ENCODE measurements at regions not wholly inside any gene's neighbourhood (a gene's known extent, or its start where the extent isn't known, plus 50 kb on each side); places are given as distances from the start of the nearest gene placed in this dataset.

DNA sequence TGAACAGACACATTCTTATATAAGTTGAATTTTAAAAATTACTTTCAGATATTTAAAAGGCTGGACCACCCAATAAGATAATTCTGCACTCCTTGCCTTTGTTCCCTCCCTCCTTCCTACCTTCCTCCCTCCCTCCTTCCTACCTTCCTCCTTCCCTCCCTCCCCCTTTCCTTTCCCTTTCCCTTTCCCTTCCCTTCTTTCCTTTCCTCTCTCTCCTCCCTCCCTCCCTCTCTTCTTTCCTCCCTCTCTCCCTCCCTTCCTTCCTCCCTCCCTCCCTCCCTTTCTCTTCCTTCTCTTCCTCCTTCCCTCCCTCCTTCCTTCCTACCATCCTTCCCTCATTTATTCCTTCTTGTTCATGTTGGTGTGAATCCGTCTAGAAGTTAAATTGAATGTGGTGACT lies 93.0 kb downstream of the ATP6V1G3 start:
- TF ChIP-seq TOE1 (IDR thresholded peaks at IDR 0.05; ENCODE audit: borderline replicate concordance) (no peak), TOE1 (CRISPR knock-in tag; IDR thresholded peaks at IDR 0.05; ENCODE audit: borderline replicate concordance, low read depth) (no peak), KLF13 (tag; IDR thresholded peaks at IDR 0.05; ENCODE audit: borderline replicate concordance, low read depth) (no peak), SREBF2 (CRISPR knock-in tag; IDR thresholded peaks at IDR 0.05) (no peak), EZH2 (IDR thresholded peaks at IDR 0.05; ENCODE audit: borderline replicate concordance, low read depth, low read length) (no peak), ARID2 (IDR thresholded peaks at IDR 0.05) (no peak), BRD4 (IDR thresholded peaks at IDR 0.05) (no peak), MAFG (tag; conservative IDR thresholded peaks at IDR 0.05) (no peak), ZNF274 (IDR thresholded peaks at IDR 0.05; ENCODE audit: borderline replicate concordance, low read depth, low read length) (no peak)
- TF ChIP-seq, protein P1, sequence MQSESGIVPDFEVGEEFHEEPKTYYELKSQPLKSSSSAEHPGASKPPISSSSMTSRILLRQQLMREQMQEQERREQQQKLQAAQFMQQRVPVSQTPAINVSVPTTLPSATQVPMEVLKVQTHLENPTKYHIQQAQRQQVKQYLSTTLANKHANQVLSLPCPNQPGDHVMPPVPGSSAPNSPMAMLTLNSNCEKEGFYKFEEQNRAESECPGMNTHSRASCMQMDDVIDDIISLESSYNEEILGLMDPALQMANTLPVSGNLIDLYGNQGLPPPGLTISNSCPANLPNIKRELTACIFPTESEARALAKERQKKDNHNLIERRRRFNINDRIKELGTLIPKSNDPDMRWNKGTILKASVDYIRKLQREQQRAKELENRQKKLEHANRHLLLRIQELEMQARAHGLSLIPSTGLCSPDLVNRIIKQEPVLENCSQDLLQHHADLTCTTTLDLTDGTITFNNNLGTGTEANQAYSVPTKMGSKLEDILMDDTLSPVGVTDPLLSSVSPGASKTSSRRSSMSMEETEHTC (IDR thresholded peaks at IDR 0.05): no peak
- TF ChIP-seq, protein P2, sequence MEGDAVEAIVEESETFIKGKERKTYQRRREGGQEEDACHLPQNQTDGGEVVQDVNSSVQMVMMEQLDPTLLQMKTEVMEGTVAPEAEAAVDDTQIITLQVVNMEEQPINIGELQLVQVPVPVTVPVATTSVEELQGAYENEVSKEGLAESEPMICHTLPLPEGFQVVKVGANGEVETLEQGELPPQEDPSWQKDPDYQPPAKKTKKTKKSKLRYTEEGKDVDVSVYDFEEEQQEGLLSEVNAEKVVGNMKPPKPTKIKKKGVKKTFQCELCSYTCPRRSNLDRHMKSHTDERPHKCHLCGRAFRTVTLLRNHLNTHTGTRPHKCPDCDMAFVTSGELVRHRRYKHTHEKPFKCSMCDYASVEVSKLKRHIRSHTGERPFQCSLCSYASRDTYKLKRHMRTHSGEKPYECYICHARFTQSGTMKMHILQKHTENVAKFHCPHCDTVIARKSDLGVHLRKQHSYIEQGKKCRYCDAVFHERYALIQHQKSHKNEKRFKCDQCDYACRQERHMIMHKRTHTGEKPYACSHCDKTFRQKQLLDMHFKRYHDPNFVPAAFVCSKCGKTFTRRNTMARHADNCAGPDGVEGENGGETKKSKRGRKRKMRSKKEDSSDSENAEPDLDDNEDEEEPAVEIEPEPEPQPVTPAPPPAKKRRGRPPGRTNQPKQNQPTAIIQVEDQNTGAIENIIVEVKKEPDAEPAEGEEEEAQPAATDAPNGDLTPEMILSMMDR (IDR thresholded peaks at IDR 0.05 in 2 of 3, conservative IDR thresholded peaks at IDR 0.05 in 1 of 3; ENCODE audit: insufficient read depth in 2 of 3, low read depth in 1 of 3, low read length in 3 of 3): no peak
- TF ChIP-seq, protein P3, sequence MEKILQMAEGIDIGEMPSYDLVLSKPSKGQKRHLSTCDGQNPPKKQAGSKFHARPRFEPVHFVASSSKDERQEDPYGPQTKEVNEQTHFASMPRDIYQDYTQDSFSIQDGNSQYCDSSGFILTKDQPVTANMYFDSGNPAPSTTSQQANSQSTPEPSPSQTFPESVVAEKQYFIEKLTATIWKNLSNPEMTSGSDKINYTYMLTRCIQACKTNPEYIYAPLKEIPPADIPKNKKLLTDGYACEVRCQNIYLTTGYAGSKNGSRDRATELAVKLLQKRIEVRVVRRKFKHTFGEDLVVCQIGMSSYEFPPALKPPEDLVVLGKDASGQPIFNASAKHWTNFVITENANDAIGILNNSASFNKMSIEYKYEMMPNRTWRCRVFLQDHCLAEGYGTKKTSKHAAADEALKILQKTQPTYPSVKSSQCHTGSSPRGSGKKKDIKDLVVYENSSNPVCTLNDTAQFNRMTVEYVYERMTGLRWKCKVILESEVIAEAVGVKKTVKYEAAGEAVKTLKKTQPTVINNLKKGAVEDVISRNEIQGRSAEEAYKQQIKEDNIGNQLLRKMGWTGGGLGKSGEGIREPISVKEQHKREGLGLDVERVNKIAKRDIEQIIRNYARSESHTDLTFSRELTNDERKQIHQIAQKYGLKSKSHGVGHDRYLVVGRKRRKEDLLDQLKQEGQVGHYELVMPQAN (IDR thresholded peaks at IDR 0.05; ENCODE audit: borderline replicate concordance): no peak
